ENCODE measurements at regions not wholly inside any gene's neighbourhood (a gene's known extent, or its start where the extent isn't known, plus 50 kb on each side); places are given as distances from the start of the nearest gene placed in this dataset.

DNA sequence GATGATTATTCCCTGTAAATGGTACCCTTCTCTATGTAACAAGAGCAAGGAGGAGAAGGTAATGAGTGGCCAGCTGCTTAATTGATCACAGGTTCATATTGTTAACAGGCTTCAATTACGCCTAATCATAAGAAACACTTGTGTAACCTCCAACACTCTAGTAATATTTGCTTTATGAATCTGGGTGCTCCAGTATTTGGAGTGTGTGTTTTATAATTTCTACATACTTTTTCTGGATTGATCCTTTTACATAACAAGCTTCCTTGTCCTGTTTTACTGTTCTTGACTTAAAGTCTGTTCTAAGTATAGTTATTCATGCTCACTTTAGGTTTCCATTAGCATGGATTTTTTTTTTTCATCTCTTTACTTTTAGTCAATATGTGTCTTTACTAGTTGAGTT lies 984.2 kb downstream of the AMY1C start:
- DNase-seq = no peak

DNA sequence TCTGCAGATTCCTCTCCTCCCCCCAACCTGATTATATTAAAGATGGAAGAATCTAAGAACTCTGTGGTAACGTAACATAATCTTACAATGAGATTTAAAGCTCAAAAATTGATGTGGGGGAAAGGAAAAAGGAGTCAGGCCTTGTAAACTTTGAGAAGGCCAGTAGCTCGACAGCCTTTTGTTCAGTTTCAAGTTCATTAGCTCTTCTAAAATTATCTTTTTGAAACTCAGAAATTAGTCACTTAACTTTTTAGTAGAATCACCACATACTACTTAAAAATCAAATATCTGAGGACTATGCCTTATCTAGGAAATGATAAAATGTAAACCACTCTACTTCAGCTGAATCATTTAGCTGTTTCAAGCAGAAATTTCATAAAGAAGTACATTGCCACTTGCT lies 996.2 kb downstream of the AMY1C start:
- DNase-seq = no peak

DNA sequence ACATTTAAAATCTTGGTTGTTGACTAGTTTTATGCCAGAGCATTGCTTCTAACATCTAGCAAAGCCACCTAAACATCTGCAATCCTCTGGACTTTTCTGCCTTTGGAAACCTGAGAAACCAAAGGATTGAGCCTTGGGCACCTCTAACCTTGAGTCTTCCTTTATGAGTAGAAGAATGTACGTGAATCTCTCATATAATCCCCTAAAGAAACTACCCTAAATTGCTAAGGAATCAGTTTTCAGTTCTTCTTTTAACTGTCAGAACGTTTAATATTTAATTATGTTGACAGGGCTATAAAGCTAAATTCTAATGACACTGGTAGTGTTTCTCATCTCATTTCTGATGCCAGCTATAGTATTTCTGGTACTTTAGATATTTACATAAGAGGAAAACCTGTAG lies 997.3 kb downstream of the AMY1C start:
- no peak for DNase-seq

DNA sequence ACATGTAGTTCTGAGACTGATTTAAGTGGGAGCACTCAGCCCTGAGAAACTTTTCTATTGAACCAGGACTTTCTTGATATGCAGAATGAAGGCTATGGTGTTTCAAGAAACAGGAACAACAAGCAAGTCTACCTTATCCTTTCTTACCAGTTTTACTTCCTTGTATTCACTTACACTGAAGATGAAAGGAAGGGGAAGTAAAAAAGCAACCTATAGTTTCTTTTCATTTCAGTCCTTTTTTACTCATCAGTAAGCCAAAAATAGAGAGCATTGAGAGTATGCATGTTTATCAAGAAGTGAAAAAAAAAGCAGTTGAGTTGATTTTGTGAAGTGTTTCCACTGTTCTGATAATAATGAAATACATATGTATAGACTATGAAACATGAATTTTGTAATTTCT lies 1010.3 kb downstream of the AMY1C start:
- no peak for DNase-seq

DNA sequence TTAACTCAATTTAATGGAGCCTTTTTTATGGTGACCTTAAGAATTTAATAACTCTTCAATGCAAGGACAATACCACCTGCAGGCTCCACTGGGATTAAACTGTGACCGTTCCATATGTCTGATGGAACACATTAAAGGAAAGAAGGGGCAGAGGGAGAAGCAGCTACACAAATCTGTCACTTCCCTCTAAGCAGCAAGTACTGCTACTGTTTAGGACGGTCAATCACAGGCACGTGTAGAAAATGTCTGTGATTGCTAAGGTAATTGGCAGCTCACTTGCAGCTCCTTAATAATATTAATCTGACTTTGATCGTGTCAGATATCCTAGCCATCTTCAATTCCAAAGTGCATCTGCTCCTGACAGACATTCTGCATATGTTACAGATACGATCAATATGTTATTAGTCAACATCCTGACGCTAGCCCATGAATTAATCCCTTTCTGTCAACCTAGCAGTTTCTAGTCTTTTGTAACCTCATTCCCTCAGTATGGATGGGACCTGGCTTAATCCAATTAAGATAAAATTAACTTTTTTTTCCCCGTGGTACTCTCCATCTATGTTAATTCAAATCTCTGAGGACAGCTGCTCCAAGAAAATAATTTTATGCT lies 1012.4 kb downstream of the AMY1C start:
- no peak for DNase-seq

DNA sequence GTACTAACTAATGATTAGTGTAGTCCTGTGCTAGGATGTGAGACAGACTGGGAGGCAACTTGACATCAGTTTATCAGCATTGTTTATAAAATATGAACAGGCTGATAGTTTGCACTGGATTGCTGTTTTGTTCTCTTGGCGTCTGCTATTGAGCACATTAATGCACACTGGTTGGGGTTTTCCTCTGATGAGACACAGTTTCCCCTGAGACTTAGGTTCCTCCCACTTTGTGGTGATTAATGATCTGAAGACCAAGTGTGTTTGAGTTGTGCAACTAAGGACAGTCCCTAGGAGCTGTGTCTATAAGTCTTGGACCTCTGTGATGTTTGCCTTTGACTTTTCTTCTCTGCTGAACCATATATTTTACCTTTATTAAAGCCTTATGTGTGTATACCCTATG lies 1015.4 kb downstream of the AMY1C start:
- DNase-seq = no peak

DNA sequence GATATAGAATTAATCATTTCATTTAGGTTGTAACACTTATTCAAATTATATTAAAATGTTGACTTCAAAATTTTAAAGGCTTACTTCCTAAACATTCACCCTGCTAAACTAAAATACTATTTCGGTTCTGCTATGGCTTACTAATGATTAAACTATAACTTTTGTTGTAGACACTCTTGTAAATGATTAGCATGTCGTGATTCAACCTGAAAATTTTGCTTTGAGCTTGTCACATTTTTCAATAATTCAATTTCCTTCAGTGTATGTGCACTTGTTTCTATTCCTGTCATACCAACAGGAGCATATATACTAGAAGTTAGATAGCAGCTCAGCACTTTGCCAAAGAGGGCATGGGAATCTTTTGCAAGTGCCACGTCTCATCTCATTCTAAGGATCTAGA lies 1018.8 kb downstream of the AMY1C start:
- DNase-seq = no peak

DNA sequence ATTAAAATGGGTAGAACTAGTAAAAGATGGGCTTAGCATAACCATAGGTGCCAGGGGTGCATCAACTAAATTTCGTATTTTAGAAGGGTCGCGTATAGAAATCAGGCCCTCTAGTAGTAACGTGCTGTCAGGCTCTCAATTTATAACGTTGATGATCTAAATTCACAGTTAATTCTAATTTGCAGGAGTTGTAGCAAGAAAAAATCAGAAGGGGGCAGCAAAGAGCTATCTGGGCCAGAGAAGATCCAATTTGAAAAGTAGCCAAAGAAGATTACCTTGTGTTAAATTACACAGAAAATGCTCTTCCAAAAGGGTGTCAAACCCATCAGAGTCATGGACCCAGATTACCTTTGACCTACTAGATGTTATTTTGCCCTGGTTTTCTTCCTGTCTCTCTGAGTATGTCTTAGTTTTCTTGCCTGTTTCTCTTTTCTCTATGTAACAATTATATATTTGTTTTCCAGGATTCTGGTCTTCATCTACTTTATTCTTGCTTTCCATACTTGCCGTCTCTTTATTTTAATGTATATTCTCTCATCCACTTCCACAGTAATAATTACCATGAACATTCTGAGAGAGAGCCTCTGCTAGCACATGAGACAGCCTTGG lies 1030.9 kb downstream of the AMY1C start:
- DNase-seq = no peak

DNA sequence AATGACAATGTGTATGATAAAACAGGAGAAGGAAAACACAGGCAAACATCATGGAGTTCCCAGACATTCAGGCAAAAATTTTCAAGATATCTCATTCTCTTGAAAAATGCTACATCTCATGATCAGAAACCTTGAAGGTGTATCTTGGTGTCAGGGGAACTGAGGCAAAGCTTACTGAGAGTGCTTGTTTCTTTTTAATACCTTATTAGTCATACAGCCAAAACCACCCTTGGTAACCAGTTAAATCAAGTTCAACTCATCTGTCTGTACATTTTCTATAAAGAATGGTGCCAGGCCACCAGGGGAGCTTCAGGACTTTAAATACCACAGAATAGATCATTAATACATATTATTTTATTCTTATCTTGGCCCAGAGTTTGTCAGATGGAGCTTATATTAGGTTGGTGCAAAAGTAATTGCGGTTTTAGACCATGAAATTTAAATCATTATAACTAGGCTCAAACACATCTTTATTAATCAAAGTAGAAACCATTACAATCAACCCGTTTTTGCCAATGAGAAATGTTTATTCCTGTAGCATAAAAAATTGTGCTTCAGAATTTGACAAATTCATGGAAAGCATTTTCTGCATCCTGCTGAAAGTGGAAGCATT lies 1036.0 kb downstream of the AMY1C start:
- DNase-seq = no peak

DNA sequence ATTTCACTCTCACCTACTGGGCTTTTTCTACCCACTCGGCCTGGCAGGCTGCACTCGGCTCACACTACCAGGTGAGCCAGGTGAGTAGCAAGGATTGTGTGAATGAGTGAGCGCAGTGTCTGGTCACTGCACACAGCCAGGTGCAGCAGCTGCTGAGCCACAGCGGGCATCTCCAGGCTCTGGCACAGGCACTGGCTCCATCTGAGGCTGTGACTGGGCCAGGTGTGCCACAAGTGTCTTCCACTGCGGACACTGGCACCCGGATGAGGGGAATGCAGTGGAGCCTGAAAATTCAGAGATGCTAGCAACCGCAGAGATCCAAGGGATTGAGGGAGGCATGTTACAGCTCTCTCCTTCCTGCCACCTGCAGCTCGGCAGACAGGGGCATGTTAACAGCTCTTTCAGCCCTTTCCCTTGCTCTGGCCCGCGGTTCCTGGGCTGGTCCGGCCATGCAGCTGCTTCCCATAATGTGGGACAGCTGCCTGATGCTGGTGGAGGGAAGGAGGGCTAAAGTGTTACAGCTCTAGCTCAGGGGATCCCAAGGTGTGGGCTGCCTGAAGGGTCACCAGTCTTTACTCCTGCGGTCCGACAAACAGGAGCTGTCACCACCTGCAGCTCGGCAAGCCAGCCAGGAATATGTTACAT lies 1038.3 kb downstream of the AMY1C start:
- DNase-seq = no peak

DNA sequence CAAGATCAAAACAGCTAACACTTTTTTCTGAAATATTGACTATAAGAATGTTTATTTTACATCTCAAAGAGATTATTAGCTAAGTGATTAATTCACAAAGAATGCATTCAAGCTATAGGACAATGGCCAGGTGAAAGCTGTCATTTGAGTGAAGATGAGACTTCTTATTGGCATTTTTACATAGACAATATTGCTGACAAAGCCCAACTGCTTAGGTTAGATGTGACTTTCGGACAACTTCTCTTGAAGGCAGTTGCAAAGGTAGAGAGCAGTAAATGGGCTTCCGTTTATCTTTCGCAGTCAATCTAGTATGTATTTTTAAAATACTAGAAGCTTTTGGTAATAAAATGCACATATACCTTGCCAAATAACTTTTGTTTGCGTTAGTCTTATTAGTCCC lies 1041.3 kb downstream of the AMY1C start:
- DNase-seq = no peak

DNA sequence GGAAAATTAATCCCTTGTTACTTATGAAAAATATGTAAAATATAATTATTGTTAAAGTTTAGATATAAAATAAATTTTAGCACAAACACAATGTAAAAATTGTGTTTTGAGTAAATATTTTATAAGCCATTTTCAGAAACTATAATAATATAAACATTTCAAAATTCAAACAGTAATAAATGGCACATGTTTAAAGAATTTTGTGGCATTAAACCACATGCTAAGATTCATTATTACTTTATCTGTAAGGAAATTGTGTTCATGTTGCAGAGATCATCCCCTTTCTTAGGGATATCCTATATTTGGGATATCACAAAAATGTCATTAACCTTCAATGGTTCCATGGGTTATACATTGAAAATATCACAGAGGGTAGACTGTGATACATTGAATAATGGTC lies 1044.3 kb downstream of the AMY1C start:
- no peak for DNase-seq

DNA sequence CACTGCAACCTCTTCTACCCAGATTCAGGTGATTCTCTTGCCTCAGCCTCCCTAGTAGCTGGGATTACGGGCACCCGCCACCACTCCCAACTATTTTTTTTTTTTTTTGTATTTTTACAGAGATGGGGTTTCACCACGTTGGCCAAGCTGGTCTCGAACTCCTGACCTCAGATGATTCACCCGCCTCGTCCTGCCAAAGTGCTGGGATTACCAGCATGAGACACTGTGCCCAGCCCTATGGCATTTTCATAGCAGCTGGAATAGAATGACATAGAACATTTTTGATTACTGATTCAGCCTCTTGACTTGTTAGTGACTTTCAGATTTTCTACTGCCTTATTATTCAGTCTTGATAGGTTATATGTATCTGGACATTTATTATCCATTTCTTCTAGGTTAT lies 1046.2 kb downstream of the AMY1C start:
- no peak for DNase-seq

DNA sequence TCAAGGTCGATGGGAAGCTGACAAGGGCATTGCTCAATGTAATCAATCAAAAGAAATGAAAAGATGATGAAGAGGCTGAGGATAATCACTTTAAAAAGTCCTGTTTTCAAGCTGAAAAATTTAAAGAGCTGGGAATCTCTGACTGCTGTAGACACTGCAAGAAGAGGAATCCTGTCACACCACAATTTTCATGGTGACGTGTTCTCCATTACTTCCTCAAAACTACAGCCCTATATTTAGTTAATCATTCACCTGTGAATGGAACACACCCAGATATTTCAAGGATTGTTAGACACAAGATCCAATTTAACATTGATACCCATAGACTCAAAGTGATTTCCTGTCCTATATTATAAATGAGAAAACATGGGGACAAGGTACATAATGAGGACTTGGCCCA lies 1048.3 kb downstream of the AMY1C start:
- DNase-seq = no peak

DNA sequence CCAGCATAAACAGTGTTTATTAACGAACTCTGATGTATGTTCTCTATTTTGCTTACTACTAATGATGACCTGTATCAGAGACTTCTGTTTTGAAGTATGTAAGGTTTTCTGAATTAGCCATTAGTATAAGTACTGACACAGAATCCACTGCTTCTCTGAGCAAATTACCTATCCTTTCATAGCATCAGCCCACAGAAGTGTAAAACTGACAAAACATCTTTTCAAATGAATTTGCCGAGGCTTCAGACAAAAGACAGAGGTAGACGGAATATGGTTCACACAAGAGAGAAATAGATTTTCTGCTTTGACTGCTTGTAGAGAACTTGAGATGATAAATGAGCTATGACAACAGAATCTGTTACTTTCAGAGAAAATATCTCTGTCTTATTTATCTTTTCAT lies 1051.6 kb downstream of the AMY1C start:
- DNase-seq = no peak

DNA sequence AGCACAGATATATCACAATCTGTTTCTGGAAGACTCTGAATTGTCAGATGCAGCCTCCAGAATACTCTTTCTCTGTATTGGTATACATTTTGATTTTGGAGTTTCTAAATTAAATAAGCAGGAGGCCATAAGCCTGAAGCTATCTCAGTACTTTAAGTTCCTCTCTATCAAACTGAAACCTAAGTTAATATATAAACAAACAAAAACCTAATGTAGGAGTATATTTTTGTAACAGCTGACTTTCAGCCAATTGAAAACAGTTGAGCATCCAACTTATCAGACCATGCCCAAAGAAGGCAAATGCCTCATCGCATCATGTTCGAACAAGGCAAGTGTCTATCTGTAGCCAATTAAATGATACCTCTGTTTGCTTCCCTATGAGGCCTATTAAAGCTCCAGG lies 1054.4 kb downstream of the AMY1C start:
- DNase-seq = no peak

DNA sequence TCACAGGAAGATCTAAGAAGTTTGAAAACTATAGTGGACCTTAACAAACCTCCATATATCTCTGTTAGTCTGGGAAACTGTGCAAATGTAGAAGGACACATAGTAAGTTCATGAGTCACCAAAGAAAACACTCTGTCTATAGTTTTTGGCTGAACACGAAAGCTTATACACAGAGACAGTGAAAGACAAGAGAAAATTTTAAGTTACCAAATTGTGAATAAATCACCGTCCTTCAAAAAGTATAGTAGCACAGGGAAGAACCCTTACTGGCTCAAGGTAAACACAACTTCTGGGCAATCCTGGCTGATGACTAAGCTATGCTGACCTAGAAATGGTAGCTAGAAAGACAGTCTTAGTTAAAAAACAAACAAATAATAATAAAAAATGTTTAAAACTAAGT lies 1057.9 kb downstream of the AMY1C start:
- DNase-seq = no peak

DNA sequence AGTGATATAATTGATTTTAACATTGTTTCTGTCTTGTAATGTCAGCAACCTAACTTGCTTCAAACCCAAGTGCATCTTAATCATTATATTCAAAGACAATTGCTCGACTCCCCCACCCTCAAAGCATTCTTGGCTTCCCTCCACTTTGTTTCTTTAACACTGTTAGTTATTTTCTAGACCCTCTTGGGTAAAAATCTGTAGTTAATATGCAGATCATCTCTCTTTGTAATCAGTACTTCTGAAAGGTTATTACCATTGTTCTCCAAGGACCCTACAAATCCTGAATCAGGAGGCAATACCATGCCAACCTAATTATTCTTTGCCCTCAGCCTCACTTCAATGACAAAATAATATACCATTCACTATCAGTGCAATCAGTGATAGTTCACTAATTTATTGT lies 1075.7 kb downstream of the AMY1C start:
- DNase-seq = no peak

DNA sequence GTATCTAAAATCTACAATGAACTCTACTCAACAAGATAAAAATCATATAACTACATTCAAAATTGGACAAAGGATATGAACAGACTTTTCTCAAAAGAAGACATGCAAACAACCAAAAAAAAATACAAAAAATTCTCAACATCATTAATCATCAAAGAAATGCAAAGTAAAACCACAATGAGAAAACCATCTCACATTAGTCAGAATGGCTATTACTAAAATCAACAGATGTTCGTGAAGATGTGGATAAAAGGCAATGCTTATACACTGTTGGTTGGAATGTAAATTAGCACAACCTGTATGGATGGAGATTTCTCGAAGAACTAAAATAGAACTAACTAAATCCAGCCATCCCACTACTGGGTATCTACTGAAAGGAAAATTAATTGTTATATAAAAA lies 1080.8 kb downstream of the AMY1C start:
- DNase-seq = no peak

DNA sequence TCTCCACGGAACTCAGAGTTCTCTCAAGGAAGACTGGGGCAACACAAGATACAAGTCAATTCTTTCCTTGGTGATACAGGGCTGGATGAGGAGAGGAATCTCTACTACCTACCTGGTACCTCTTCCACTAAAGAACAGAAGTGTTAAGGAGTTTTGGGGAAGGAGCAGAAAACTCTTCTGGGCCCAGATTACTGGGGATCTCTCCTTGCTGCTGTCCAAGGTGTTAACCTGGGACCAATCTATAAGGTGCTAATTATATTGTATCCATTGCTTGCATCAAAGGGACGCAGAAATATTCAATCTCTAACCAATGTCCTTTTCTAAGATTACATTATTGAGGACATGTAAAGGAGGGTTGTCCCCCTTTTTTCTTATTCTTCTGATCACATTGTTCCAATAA lies 1102.5 kb downstream of the AMY1C start:
- DNase-seq = no peak

DNA sequence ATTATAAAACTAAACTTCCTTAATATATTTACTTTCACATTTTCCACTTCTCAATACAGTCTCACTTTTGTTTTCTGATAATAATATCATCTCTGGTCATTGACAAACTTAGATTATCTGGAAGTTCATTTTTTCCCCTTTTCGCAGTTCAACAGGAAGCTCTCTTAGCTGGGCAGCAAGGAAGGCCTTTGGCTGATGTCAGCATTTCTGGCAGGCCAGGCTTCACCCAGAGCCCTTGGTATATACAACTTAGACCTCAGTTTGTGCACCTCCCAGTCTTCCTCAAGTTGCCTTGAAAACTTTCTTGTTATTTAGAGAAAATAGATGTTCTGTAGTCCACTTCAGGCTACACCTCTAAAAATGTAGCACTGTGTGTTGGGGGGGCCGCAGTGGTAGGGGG lies 1103.6 kb downstream of the AMY1C start:
- DNase-seq = no peak

DNA sequence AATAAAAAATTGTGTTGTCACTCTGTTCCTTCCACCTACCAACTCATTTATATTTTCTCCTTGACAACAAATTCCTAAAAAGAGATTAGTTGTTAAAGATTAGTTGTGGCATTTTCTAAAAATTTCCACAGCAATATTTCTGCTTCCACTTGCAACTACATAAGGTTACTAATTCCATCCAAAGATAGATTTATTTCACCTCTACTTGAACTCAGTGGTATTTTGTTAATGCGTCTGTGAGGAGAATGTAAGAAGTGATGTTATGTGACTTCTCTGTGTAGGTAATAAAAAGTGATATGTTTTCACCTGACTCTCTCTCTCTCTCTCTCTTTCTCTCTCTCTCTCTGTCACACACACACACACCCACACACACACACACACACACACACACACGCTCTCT lies 1104.8 kb downstream of the AMY1C start:
- no peak for DNase-seq

DNA sequence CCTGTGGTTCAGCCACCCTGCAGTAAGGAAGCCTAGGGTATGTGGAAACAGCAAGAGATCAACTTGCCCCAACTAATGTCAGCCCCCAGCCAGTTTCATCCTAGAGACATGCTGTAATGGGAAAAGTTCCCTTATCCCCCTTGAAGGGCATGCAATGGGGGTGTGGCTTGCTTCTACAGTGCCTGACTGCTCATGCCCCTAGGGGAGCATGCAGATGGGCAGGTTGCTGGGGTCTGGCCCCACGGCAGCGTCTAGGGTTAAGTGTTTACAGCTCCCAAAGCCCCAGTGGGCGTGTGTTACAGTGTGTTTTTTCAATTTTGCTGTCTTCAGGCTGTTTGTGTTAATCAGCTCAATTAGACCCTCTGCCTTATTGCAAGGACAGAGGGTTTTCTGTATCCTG lies 1105.9 kb downstream of the AMY1C start:
- DNase-seq = no peak

DNA sequence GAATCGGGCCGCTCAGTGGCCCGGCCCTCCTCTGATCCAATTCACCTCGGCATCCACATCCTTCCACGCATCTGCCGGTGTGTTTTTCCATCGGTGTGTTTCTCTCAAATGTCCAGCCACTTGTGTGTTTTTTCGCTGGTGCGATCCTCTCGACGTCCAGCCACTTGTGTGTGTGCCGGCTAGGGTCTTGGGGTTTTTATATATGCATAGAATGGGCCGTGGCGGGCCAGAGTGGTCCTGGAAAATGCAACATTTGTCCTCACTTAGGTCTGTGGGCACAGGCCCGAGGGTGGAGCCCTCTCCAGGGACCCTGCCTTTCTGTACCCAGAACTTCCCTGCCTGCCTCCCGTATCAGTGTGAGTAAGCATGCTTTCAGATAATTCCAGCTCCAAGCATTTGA lies 1106.4 kb downstream of the AMY1C start:
- no peak for DNase-seq

DNA sequence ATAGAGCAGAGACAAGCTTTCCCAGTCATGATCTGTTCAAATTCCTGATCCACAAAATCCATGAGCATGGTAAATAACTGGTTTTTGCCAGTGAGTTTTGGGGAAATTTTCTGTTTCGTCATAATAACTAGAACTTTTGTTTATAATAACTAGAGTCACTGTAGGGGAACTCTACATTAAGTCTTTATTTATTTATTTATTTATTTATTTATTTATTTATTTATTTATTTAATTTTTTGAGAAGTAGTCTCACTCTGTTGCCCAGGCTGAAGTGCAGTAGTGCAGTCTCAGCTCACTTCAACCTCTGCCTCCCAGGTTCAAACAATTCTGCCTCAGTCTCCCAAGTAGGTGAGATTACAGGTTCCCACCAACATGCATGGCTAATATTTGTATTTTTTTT lies 1106.8 kb downstream of the AMY1C start:
- DNase-seq = no peak

All from NCI-H226 (cell line).